ENCODE measurements at regions not wholly inside any gene's neighbourhood (a gene's known extent, or its start where the extent isn't known, plus 50 kb on each side); places are given as distances from the start of the nearest gene placed in this dataset.

DNA sequence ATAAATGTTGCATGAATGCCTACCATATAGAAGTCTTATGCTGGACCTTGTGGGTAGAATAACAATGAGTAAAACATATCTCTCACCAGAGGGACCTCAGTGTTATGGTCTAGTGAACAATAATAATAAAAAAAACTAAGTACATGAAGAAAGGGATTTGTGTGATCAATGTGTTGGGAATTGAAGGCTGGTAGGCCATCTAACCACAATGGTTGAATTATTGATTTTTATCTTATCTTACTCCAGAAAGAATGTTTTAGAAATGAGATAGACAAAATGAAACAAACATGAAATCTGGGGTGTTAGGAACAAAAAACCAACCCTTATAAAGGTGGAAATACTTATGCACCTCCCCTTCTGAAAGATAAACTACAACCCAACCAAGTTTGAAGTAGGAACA lies 243.9 kb upstream of the LRIG3 start:
- TF ChIP-seq, protein P1, sequence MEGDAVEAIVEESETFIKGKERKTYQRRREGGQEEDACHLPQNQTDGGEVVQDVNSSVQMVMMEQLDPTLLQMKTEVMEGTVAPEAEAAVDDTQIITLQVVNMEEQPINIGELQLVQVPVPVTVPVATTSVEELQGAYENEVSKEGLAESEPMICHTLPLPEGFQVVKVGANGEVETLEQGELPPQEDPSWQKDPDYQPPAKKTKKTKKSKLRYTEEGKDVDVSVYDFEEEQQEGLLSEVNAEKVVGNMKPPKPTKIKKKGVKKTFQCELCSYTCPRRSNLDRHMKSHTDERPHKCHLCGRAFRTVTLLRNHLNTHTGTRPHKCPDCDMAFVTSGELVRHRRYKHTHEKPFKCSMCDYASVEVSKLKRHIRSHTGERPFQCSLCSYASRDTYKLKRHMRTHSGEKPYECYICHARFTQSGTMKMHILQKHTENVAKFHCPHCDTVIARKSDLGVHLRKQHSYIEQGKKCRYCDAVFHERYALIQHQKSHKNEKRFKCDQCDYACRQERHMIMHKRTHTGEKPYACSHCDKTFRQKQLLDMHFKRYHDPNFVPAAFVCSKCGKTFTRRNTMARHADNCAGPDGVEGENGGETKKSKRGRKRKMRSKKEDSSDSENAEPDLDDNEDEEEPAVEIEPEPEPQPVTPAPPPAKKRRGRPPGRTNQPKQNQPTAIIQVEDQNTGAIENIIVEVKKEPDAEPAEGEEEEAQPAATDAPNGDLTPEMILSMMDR (conservative IDR thresholded peaks at IDR 0.05; ENCODE audit: low read length), result no peak
- no peak for TF ChIP-seq EZH2phosphoT487 (IDR thresholded peaks at IDR 0.05; ENCODE audit: borderline replicate concordance, low read depth, low read length)
